ENCODE measurements at regions not wholly inside any gene's neighbourhood (a gene's known extent, or its start where the extent isn't known, plus 50 kb on each side); places are given as distances from the start of the nearest gene placed in this dataset.
"Not testable (repeated sequence)": the region's sequence is repeated elsewhere in the genome, so short reads cannot be mapped to it uniquely, and the experiment has no call there.

GRCh38 chr2:210839450-210839849, 283.1 kb downstream of the CPS1 start:
- no peaks in the 10 kb centered on the region for H3K9me3 ChIP-seq (ENCODE audit: control insufficient read depth in 2 of 2, insufficient read depth in 1 of 2, low read length in 1 of 2)
- H3K4me3 ChIP-seq (ENCODE audit: low read length in 2 of 2): no peak overlapping the region
- H3K36me3 ChIP-seq (ENCODE audit: control insufficient read depth in 2 of 2, insufficient read depth in 2 of 2, low read length in 1 of 2): no peaks in the 10 kb centered on the region
- H3K4me1 ChIP-seq (ENCODE audit: control insufficient read depth in 2 of 2, insufficient read depth in 2 of 2, low read length in 2 of 2): no peaks in the 10 kb centered on the region
- DNase-seq (ENCODE audit: low read depth in 6 of 9, low spot score in 9 of 9): no peak
- no peak overlapping the region for H3K27ac ChIP-seq (ENCODE audit: low read depth in 1 of 2, low read length in 1 of 2)
- H3K27me3 ChIP-seq (ENCODE audit: control insufficient read depth in 2 of 2, insufficient read depth in 1 of 2, low read length in 1 of 2): no peaks in the 10 kb centered on the region

- no peak overlapping the region for H3K4me3 ChIP-seq (ENCODE audit: low read length in 2 of 2)
- no peak overlapping the region for H3K27ac ChIP-seq (ENCODE audit: low read depth in 1 of 2, low read length in 1 of 2)
- 80% methylated on average over 3 of the region's 3 CpGs for WGBS
Observed at GRCh38 chr2:210842896-210843295, 286.5 kb downstream of the CPS1 start.

GRCh38 chr2:210844016-210844415, 287.6 kb downstream of the CPS1 start:
- Histone ChIP-seq H3K27ac (ENCODE audit: low read depth in 1 of 2, low read length in 1 of 2) (no peak overlapping the region), H3K4me3 (ENCODE audit: low read length in 2 of 2) (no peak overlapping the region), H3K9me3 (ENCODE audit: control insufficient read depth in 2 of 2, insufficient read depth in 1 of 2, low read length in 1 of 2) (no peaks in the 10 kb centered on the region), H3K27me3 (ENCODE audit: control insufficient read depth in 2 of 2, insufficient read depth in 1 of 2, low read length in 1 of 2) (no peaks in the 10 kb centered on the region), H3K4me1 (ENCODE audit: control insufficient read depth in 2 of 2, insufficient read depth in 2 of 2, low read length in 2 of 2) (no peaks in the 10 kb centered on the region), H3K36me3 (ENCODE audit: control insufficient read depth in 2 of 2, insufficient read depth in 2 of 2, low read length in 1 of 2) (no peaks in the 10 kb centered on the region)
- no peak for DNase-seq (ENCODE audit: low read depth in 6 of 9, low spot score in 9 of 9)
- 79% methylated on average over 1 of the region's 1 CpG for WGBS

More at GRCh38 chr2:210842896-210843295, 286.5 kb downstream of the CPS1 start:
- no peaks in the 10 kb centered on the region for H3K36me3 ChIP-seq (ENCODE audit: control insufficient read depth in 2 of 2, insufficient read depth in 2 of 2, low read length in 1 of 2)
- no peak for DNase-seq (ENCODE audit: low read depth in 6 of 9, low spot score in 9 of 9)
- no peaks in the 10 kb centered on the region for H3K27me3 ChIP-seq (ENCODE audit: control insufficient read depth in 2 of 2, insufficient read depth in 1 of 2, low read length in 1 of 2)
- no peaks in the 10 kb centered on the region for H3K9me3 ChIP-seq (ENCODE audit: control insufficient read depth in 2 of 2, insufficient read depth in 1 of 2, low read length in 1 of 2)
- no peaks in the 10 kb centered on the region for H3K4me1 ChIP-seq (ENCODE audit: control insufficient read depth in 2 of 2, insufficient read depth in 2 of 2, low read length in 2 of 2)

- 39% methylated on average over 2 of the region's 2 CpGs for WGBS
Observed at GRCh38 chr2:210859314-210859713, 302.9 kb downstream of the CPS1 start.

GRCh38 chr2:210860276-210860675, 303.9 kb downstream of the CPS1 start:
- Histone ChIP-seq H3K36me3 (ENCODE audit: control insufficient read depth in 2 of 2, insufficient read depth in 2 of 2, low read length in 1 of 2) (no peaks in the 10 kb centered on the region), H3K4me3 (ENCODE audit: low read length in 2 of 2) (no peak overlapping the region), H3K27ac (ENCODE audit: low read depth in 1 of 2, low read length in 1 of 2) (no peak overlapping the region), H3K27me3 (ENCODE audit: control insufficient read depth in 2 of 2, insufficient read depth in 1 of 2, low read length in 1 of 2) (no peaks in the 10 kb centered on the region), H3K9me3 (ENCODE audit: control insufficient read depth in 2 of 2, insufficient read depth in 1 of 2, low read length in 1 of 2) (no peaks in the 10 kb centered on the region), H3K4me1 (ENCODE audit: control insufficient read depth in 2 of 2, insufficient read depth in 2 of 2, low read length in 2 of 2) (no peaks in the 10 kb centered on the region)
- DNase-seq (ENCODE audit: low read depth in 6 of 9, low spot score in 9 of 9): no peak
- 79% methylated on average over 5 of the region's 5 CpGs for WGBS

More at GRCh38 chr2:210859314-210859713, 302.9 kb downstream of the CPS1 start:
- Histone ChIP-seq H3K36me3 (ENCODE audit: control insufficient read depth in 2 of 2, insufficient read depth in 2 of 2, low read length in 1 of 2) (no peaks in the 10 kb centered on the region), H3K4me3 (ENCODE audit: low read length in 2 of 2) (no peak overlapping the region), H3K27ac (ENCODE audit: low read depth in 1 of 2, low read length in 1 of 2) (no peak overlapping the region), H3K4me1 (ENCODE audit: control insufficient read depth in 2 of 2, insufficient read depth in 2 of 2, low read length in 2 of 2) (no peaks in the 10 kb centered on the region), H3K9me3 (ENCODE audit: control insufficient read depth in 2 of 2, insufficient read depth in 1 of 2, low read length in 1 of 2) (no peaks in the 10 kb centered on the region), H3K27me3 (ENCODE audit: control insufficient read depth in 2 of 2, insufficient read depth in 1 of 2, low read length in 1 of 2) (no peaks in the 10 kb centered on the region)
- DNase-seq (ENCODE audit: low read depth in 6 of 9, low spot score in 9 of 9): no peak

- DNase-seq (ENCODE audit: low read depth in 6 of 9, low spot score in 9 of 9): no peak
- no peaks in the 10 kb centered on the region for H3K4me1 ChIP-seq (ENCODE audit: control insufficient read depth in 2 of 2, insufficient read depth in 2 of 2, low read length in 2 of 2)
- H3K27ac ChIP-seq (ENCODE audit: low read depth in 1 of 2, low read length in 1 of 2): no peak overlapping the region
- H3K9me3 ChIP-seq (ENCODE audit: control insufficient read depth in 2 of 2, insufficient read depth in 1 of 2, low read length in 1 of 2): peaks cover 0 to 4% of the 10 kb centered on the region in 2 donors
- WGBS: 90% methylated on average over 2 of the region's 2 CpGs
- H3K27me3 ChIP-seq (ENCODE audit: control insufficient read depth in 2 of 2, insufficient read depth in 1 of 2, low read length in 1 of 2): no peaks in the 10 kb centered on the region
- no peak overlapping the region for H3K4me3 ChIP-seq (ENCODE audit: low read length in 2 of 2)
- no peaks in the 10 kb centered on the region for H3K36me3 ChIP-seq (ENCODE audit: control insufficient read depth in 2 of 2, insufficient read depth in 2 of 2, low read length in 1 of 2)
Observed at GRCh38 chr2:210861038-210861665, 304.8 kb downstream of the CPS1 start.

GRCh38 chr2:210862283-210863065, 306.1 kb downstream of the CPS1 start:
- Histone ChIP-seq H3K36me3 (ENCODE audit: control insufficient read depth in 2 of 2, insufficient read depth in 2 of 2, low read length in 1 of 2) (no peaks in the 10 kb centered on the region), H3K27me3 (ENCODE audit: control insufficient read depth in 2 of 2, insufficient read depth in 1 of 2, low read length in 1 of 2) (no peaks in the 10 kb centered on the region), H3K4me3 (ENCODE audit: low read length in 2 of 2) (no peak overlapping the region), H3K9me3 (ENCODE audit: control insufficient read depth in 2 of 2, insufficient read depth in 1 of 2, low read length in 1 of 2) (peaks cover 0 to 5% of the 10 kb centered on the region in 2 donors), H3K27ac (ENCODE audit: low read depth in 1 of 2, low read length in 1 of 2) (no peak overlapping the region), H3K4me1 (ENCODE audit: control insufficient read depth in 2 of 2, insufficient read depth in 2 of 2, low read length in 2 of 2) (no peaks in the 10 kb centered on the region)
- 70% methylated on average over 2 of the region's 2 CpGs for whole genome bisulfite sequencing
- no peak for DNase-seq (ENCODE audit: low read depth in 6 of 9, low spot score in 9 of 9)

- H3K9me3 ChIP-seq (ENCODE audit: control insufficient read depth in 2 of 2, insufficient read depth in 1 of 2, low read length in 1 of 2): peaks cover 0 to 5% of the 10 kb centered on the region in 2 donors
- WGBS: 92% methylated on average over 1 of the region's 1 CpG
- no peaks in the 10 kb centered on the region for H3K4me1 ChIP-seq (ENCODE audit: control insufficient read depth in 2 of 2, insufficient read depth in 2 of 2, low read length in 2 of 2)
- DNase-seq (ENCODE audit: low read depth in 6 of 9, low spot score in 9 of 9): no peak
- H3K27ac ChIP-seq (ENCODE audit: low read depth in 1 of 2, low read length in 1 of 2): no peak overlapping the region
- no peak overlapping the region for H3K4me3 ChIP-seq (ENCODE audit: low read length in 2 of 2)
- no peaks in the 10 kb centered on the region for H3K27me3 ChIP-seq (ENCODE audit: control insufficient read depth in 2 of 2, insufficient read depth in 1 of 2, low read length in 1 of 2)
- H3K36me3 ChIP-seq (ENCODE audit: control insufficient read depth in 2 of 2, insufficient read depth in 2 of 2, low read length in 1 of 2): no peaks in the 10 kb centered on the region
Observed at GRCh38 chr2:210863283-210863682, 306.9 kb downstream of the CPS1 start.

- not testable (repeated sequence) for H3K4me1 ChIP-seq (ENCODE audit: control insufficient read depth in 2 of 2, insufficient read depth in 2 of 2, low read length in 2 of 2); H3K27ac ChIP-seq (ENCODE audit: low read depth in 1 of 2, low read length in 1 of 2); H3K9me3 ChIP-seq (ENCODE audit: control insufficient read depth in 2 of 2, insufficient read depth in 1 of 2, low read length in 1 of 2); H3K36me3 ChIP-seq (ENCODE audit: control insufficient read depth in 2 of 2, insufficient read depth in 2 of 2, low read length in 1 of 2); H3K27me3 ChIP-seq (ENCODE audit: control insufficient read depth in 2 of 2, insufficient read depth in 1 of 2, low read length in 1 of 2); H3K4me3 ChIP-seq (ENCODE audit: low read length in 2 of 2); DNase-seq (ENCODE audit: low read depth in 6 of 9, low spot score in 9 of 9)
- WGBS: 96% methylated on average over 3 of the region's 3 CpGs
Observed at GRCh38 chr2:210871566-210871965, 315.2 kb downstream of the CPS1 start.

Measured in thymus (tissue), 11 donors.